ENCODE measurements at regions not wholly inside any gene's neighbourhood (a gene's known extent, or its start where the extent isn't known, plus 50 kb on each side); places are given as distances from the start of the nearest gene placed in this dataset.

DNA sequence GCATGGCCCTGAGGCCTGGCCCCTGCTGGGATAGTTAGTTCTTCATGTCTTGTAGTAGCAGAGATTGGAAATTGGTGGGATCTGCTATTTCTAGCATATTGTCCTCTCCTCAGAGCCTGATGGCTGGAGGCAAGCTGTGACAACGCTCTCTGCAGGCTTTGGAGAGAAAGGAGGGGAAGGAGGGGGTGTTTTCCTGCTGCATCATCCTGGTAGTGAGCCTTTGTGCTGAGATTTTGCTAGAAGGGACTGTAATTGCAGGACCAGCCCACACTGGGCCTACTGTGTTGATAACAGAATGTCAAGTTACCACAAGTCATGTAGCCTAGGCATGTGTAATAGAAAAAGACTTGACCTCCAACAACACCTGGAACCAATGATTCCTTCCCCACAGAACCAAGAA lies 351.0 kb downstream of the SIPA1L2 start:
- TF ChIP-seq, protein P1, sequence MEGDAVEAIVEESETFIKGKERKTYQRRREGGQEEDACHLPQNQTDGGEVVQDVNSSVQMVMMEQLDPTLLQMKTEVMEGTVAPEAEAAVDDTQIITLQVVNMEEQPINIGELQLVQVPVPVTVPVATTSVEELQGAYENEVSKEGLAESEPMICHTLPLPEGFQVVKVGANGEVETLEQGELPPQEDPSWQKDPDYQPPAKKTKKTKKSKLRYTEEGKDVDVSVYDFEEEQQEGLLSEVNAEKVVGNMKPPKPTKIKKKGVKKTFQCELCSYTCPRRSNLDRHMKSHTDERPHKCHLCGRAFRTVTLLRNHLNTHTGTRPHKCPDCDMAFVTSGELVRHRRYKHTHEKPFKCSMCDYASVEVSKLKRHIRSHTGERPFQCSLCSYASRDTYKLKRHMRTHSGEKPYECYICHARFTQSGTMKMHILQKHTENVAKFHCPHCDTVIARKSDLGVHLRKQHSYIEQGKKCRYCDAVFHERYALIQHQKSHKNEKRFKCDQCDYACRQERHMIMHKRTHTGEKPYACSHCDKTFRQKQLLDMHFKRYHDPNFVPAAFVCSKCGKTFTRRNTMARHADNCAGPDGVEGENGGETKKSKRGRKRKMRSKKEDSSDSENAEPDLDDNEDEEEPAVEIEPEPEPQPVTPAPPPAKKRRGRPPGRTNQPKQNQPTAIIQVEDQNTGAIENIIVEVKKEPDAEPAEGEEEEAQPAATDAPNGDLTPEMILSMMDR (optimal IDR thresholded peaks at IDR 0.05 in 1 of 3, IDR thresholded peaks at IDR 0.05 in 1 of 3, conservative IDR thresholded peaks at IDR 0.05 in 1 of 3; ENCODE audit: extremely low read depth in 1 of 3, insufficient read depth in 2 of 3, low read length in 3 of 3), result no peak
- no peak for TF ChIP-seq EZH2 (IDR thresholded peaks at IDR 0.05; ENCODE audit: low read length)

Data from keratinocyte (primary cell).